ENCODE measurements at regions not wholly inside any gene's neighbourhood (a gene's known extent, or its start where the extent isn't known, plus 50 kb on each side); places are given as distances from the start of the nearest gene placed in this dataset.

- TF ChIP-seq EZH2 (IDR thresholded peaks at IDR 0.05; ENCODE audit: low read length) (no peak), CTCF (optimal IDR thresholded peaks at IDR 0.05 in 1 of 3, IDR thresholded peaks at IDR 0.05 in 1 of 3, conservative IDR thresholded peaks at IDR 0.05 in 1 of 3; ENCODE audit: extremely low read depth in 1 of 3, insufficient read depth in 2 of 3, low read length in 3 of 3) (no peak)
These were observed 236.6 kb upstream of the PPP1R3A start for GRCh38 chr7:114155116-114156110.

Measured in keratinocyte (primary cell).